SK-N-SH (cell line): ENCODE measurements at regions not wholly inside any gene's neighbourhood (a gene's known extent, or its start where the extent isn't known, plus 50 kb on each side); places are given as distances from the start of the nearest gene placed in this dataset.

Experiments used
- CTCF ChIA-PET: fragments of 300-600, 350-600 bp; formaldehyde crosslinking; extraction: SDS; loops from one replicate; lab custom pipeline; 2021; lab: Yijun Ruan, JAX
- POLR2A ChIA-PET: fragments of 350-600 bp; sonication (Branson Sonifier 250); formaldehyde crosslinking; extraction: SDS; loops from one replicate; lab custom pipeline; 2020; ENCODE audit warnings: antibody characterized with exemption, inconsistent platforms; lab: Yijun Ruan, JAX
- DNase-seq: peaks from one replicate; pipeline ENCODE4 v3.0.0; 2012
- H2AFZ ChIP-seq: fragments of 200-600 bp; sonication (generic); 2 replicates; pipeline ENCODE4 v1.8.1; 2016; ENCODE audit warnings: antibody characterized with exemption, mild to moderate bottlenecking, low read depth
- H3F3A ChIP-seq: fragments of 200-600 bp; sonication (generic); replicated peaks from 2 replicates; pipeline ENCODE3; 2016; ENCODE audit warnings: antibody characterized with exemption, mild to moderate bottlenecking; ENCODE audit not compliant: insufficient read depth
- H3K27ac ChIP-seq, 2 experiments: fragments of 200-500 bp in 1 of 2; fragments of 200-600 bp in 1 of 2; sonication (Bioruptor generic) in 1 of 2; sonication (generic), shearing (Covaris generic) in 1 of 2; 2 replicates each; pipeline versions ENCODE4 v1.5.1 to v1.6.1; 2014 to 2016; ENCODE audit warnings: low read depth in 2 of 2, inconsistent platforms in 1 of 2, low read length in 1 of 2, mild to moderate bottlenecking in 1 of 2, mixed read lengths in 1 of 2
- H3K27me3 ChIP-seq: fragments of 200-600 bp; sonication (generic), shearing (Covaris generic); 2 replicates; pipeline ENCODE4 v1.6.1; 2016; ENCODE audit warnings: mixed run types; ENCODE audit not compliant: insufficient read depth
- H3K36me3 ChIP-seq, 2 experiments: fragments of 200-500 bp in 1 of 2; fragments of 200-600 bp in 1 of 2; sonication (Bioruptor generic) in 1 of 2; sonication (generic) in 1 of 2; replicated peaks in 1 of 2; 2 replicates each; pipeline versions ENCODE3 to v1.5.1; 2014 to 2016; ENCODE audit warnings: low read length in 1 of 2, mild to moderate bottlenecking in 1 of 2; ENCODE audit not compliant: insufficient read depth in 2 of 2, control insufficient read depth in 1 of 2
- H3K4me1 ChIP-seq, 2 experiments: fragments of 200-500 bp in 1 of 2; fragments of 200-600 bp in 1 of 2; sonication (Bioruptor generic) in 1 of 2; sonication (generic), shearing (Covaris generic) in 1 of 2; 2 replicates each; pipeline versions ENCODE4 v1.5.1 to v1.6.1; 2014 to 2016; ENCODE audit warnings: low read depth in 1 of 2, low read length in 1 of 2, mixed run types in 1 of 2; ENCODE audit not compliant: insufficient read depth in 2 of 2, control insufficient read depth in 1 of 2
- H3K4me2 ChIP-seq: fragments of 200-600 bp; sonication (generic), shearing (Covaris generic); 2 replicates; pipeline ENCODE4 v1.6.1; 2017; ENCODE audit warnings: mixed run types
- H3K4me3 ChIP-seq, 2 experiments: fragments of 200-500 bp in 1 of 2; fragments of 200-600 bp in 1 of 2; sonication (Bioruptor generic) in 1 of 2; sonication (generic), shearing (Covaris generic) in 1 of 2; 2 replicates each; pipeline versions ENCODE4 v1.5.1 to v1.8.1; 2014 to 2016; ENCODE audit warnings: low read depth in 2 of 2, inconsistent platforms in 1 of 2, low read length in 1 of 2, mild to moderate bottlenecking in 1 of 2, mixed read lengths in 1 of 2, moderate library complexity in 1 of 2
- H3K79me2 ChIP-seq: fragments of 200-600 bp; sonication (generic); 2 replicates; pipeline ENCODE4 v1.8.1; 2017; ENCODE audit warnings: mild to moderate bottlenecking; ENCODE audit not compliant: insufficient read depth
- H3K9ac ChIP-seq: fragments of 200-600 bp; sonication (generic); 2 replicates; pipeline ENCODE4 v1.6.1; 2017; ENCODE audit warnings: mixed run types
- H3K9me2 ChIP-seq: fragments of 200-600 bp; sonication (generic); 2 replicates; pipeline ENCODE4 v1.6.1; 2017; ENCODE audit warnings: mixed run types
- H3K9me3 ChIP-seq: fragments of 200-600 bp; sonication (generic); 2 replicates; pipeline ENCODE4 v1.6.1; 2017; ENCODE audit warnings: mixed run types, mild to moderate bottlenecking, moderate library complexity
- H4K20me1 ChIP-seq: fragments of 200-600 bp; sonication (generic); 2 replicates; pipeline ENCODE4 v1.6.1; 2017; ENCODE audit warnings: mild to moderate bottlenecking, mixed run types; ENCODE audit not compliant: insufficient read depth
- CHD2 ChIP-seq: fragments of 150-350 bp; IDR thresholded peaks from 2 replicates; pipeline ENCODE4 v1.6.1; 2018; ENCODE audit warnings: low read length; ENCODE audit not compliant: partially characterized antibody
- ELF1 ChIP-seq: IDR thresholded peaks from 2 replicates; pipeline ENCODE4 v1.4.0; 2012
- FOXJ3 ChIP-seq: sonication (generic); formaldehyde crosslinking; IDR thresholded peaks from 2 replicates; pipeline ENCODE4 v1.5.1; 2020; ENCODE audit warnings: mild to moderate bottlenecking, missing genetic modification reagents
- GATA2 ChIP-seq: sonication (generic); formaldehyde crosslinking; IDR thresholded peaks from 2 replicates; pipeline ENCODE4 v1.5.0; 2020; ENCODE audit warnings: mild to moderate bottlenecking, missing genetic modification reagents
- JUND ChIP-seq: IDR thresholded peaks from 2 replicates; pipeline ENCODE4 v1.4.0; 2012
- MEF2A ChIP-seq: IDR thresholded peaks from 2 replicates; pipeline ENCODE4 v1.4.0; 2012; ENCODE audit warnings: low read depth, borderline replicate concordance
- POLR2AphosphoS5 ChIP-seq: IDR thresholded peaks from 2 replicates; pipeline ENCODE4 v1.6.1; 2012; ENCODE audit warnings: low read depth, low read length
- RAD21 ChIP-seq: IDR thresholded peaks from 2 replicates; pipeline ENCODE4 v1.6.1; 2012; ENCODE audit warnings: mild to moderate bottlenecking, low read length
- RCOR1 ChIP-seq: fragments of 150-350 bp; IDR thresholded peaks from 2 replicates; pipeline ENCODE4 v1.6.1; 2017; ENCODE audit warnings: antibody characterized with exemption, low read length
- RXRA ChIP-seq: IDR thresholded peaks from 2 replicates; pipeline ENCODE4 v1.4.0; 2012; ENCODE audit warnings: low read depth, mild to moderate bottlenecking, borderline replicate concordance
- SIN3A ChIP-seq: IDR thresholded peaks from 2 replicates; pipeline ENCODE4 v1.6.1; 2012; ENCODE audit warnings: low read depth, mild to moderate bottlenecking, low read length, moderate library complexity, borderline replicate concordance
- TAF1 ChIP-seq: IDR thresholded peaks from 2 replicates; pipeline ENCODE4 v1.6.1; 2012; ENCODE audit warnings: low read depth, mild to moderate bottlenecking, low read length, moderate library complexity, borderline replicate concordance
- TEAD4 ChIP-seq: IDR thresholded peaks from 2 replicates; pipeline ENCODE4 v1.4.0; 2012; ENCODE audit warnings: mild to moderate bottlenecking, borderline replicate concordance; ENCODE audit not compliant: insufficient read depth
- YY1 ChIP-seq: IDR thresholded peaks from 2 replicates; pipeline ENCODE4 v1.4.0; 2012; ENCODE audit warnings: low read depth, mild to moderate bottlenecking
- WGBS: methylation state at CpG from one replicate; pipeline ENCODE4 v1.1.6; 2017; ENCODE audit warnings: low lambda C conversion rate; 5-methylcytosine and 5-hydroxymethylcytosine counted together
- TF ChIP-seq, protein P1 (sequence below): IDR thresholded peaks from 2 replicates; pipeline ENCODE4 v1.4.0; 2012; ENCODE audit warnings: low read depth, borderline replicate concordance
- TF ChIP-seq, protein P2 (sequence below): IDR thresholded peaks from 2 replicates; pipeline ENCODE4 v1.6.1; 2012; ENCODE audit warnings: mild to moderate bottlenecking, low read depth, low read length, moderate library complexity
- TF ChIP-seq, protein P3 (sequence below): fragments of 150-350 bp; IDR thresholded peaks from 2 replicates; pipeline ENCODE4 v1.6.1; 2017; ENCODE audit warnings: antibody characterized with exemption, low read length, low read depth, borderline replicate concordance
- TF ChIP-seq, protein P4 (sequence below): IDR thresholded peaks from 2 replicates; pipeline ENCODE4 v1.4.0; 2012; ENCODE audit warnings: low read depth
- TF ChIP-seq, protein P5 (sequence below): fragments of 200-600 bp; sonication (generic); IDR thresholded peaks from 2 replicates; pipeline ENCODE4 v1.6.1; 2017; ENCODE audit warnings: antibody characterized with exemption, mild to moderate bottlenecking, moderate library complexity
- TF ChIP-seq, protein P6 (sequence below): fragments of 150-350 bp; IDR thresholded peaks from 2 replicates; pipeline ENCODE4 v1.6.1; 2016; ENCODE audit warnings: mild to moderate bottlenecking, low read depth, low read length
- TF ChIP-seq, protein P7 (sequence below): IDR thresholded peaks from 2 replicates; pipeline ENCODE4; 2012

DNA sequence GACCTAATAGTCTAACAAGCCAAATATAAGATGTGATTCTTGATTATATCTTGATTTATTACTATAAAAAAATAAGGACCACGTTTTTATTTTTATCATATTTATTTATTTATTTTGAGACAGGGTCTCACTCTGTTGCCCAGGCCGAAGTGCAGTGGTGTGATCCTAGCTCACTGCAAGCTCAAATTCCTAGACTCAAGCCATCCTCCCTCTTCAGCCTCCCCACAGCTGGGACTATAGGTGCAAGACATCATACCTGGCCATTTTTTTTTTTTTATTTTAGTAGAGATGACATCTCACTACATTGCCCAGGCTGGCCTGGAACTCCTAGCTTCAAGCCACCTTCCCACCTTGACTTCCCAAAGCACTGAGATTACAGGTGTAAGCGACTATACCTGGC is 61.0 kb upstream of the LARP1 start:
- H3K27ac ChIP-seq, result no peak overlapping the region
- TF ChIP-seq FOXJ3 (no peak), TAF1 (no peak), SIN3A (no peak), RAD21 (no peak), RXRA (no peak), JUND (no peak), POLR2AphosphoS5 (no peak), TEAD4 (no peak), MEF2A (no peak)
- TF ChIP-seq, protein P1, sequence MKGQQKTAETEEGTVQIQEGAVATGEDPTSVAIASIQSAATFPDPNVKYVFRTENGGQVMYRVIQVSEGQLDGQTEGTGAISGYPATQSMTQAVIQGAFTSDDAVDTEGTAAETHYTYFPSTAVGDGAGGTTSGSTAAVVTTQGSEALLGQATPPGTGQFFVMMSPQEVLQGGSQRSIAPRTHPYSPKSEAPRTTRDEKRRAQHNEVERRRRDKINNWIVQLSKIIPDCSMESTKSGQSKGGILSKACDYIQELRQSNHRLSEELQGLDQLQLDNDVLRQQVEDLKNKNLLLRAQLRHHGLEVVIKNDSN, result no peak
- TF ChIP-seq, protein P2, sequence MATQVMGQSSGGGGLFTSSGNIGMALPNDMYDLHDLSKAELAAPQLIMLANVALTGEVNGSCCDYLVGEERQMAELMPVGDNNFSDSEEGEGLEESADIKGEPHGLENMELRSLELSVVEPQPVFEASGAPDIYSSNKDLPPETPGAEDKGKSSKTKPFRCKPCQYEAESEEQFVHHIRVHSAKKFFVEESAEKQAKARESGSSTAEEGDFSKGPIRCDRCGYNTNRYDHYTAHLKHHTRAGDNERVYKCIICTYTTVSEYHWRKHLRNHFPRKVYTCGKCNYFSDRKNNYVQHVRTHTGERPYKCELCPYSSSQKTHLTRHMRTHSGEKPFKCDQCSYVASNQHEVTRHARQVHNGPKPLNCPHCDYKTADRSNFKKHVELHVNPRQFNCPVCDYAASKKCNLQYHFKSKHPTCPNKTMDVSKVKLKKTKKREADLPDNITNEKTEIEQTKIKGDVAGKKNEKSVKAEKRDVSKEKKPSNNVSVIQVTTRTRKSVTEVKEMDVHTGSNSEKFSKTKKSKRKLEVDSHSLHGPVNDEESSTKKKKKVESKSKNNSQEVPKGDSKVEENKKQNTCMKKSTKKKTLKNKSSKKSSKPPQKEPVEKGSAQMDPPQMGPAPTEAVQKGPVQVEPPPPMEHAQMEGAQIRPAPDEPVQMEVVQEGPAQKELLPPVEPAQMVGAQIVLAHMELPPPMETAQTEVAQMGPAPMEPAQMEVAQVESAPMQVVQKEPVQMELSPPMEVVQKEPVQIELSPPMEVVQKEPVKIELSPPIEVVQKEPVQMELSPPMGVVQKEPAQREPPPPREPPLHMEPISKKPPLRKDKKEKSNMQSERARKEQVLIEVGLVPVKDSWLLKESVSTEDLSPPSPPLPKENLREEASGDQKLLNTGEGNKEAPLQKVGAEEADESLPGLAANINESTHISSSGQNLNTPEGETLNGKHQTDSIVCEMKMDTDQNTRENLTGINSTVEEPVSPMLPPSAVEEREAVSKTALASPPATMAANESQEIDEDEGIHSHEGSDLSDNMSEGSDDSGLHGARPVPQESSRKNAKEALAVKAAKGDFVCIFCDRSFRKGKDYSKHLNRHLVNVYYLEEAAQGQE, result no peak
- TF ChIP-seq, protein P3, sequence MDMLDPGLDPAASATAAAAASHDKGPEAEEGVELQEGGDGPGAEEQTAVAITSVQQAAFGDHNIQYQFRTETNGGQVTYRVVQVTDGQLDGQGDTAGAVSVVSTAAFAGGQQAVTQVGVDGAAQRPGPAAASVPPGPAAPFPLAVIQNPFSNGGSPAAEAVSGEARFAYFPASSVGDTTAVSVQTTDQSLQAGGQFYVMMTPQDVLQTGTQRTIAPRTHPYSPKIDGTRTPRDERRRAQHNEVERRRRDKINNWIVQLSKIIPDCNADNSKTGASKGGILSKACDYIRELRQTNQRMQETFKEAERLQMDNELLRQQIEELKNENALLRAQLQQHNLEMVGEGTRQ, result no peak
- TF ChIP-seq, protein P4, sequence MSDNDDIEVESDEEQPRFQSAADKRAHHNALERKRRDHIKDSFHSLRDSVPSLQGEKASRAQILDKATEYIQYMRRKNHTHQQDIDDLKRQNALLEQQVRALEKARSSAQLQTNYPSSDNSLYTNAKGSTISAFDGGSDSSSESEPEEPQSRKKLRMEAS, result no peak
- H3K9ac ChIP-seq, result no peak overlapping the region
- no peaks in the 10 kb centered on the region for H3K4me1 ChIP-seq
- no peaks in the 10 kb centered on the region for H3F3A ChIP-seq
- no peaks in the 10 kb centered on the region for H3K79me2 ChIP-seq
- H3K9me3 ChIP-seq, result no peaks in the 10 kb centered on the region
- H2AFZ ChIP-seq, result no peak overlapping the region
- no peaks in the 10 kb centered on the region for H3K9me2 ChIP-seq
- no peak overlapping the region for H3K4me3 ChIP-seq
- no peak for DNase-seq
- H3K27me3 ChIP-seq, result no peaks in the 10 kb centered on the region
- H3K4me2 ChIP-seq, result no peak overlapping the region
- WGBS, result 82% methylated on average over 3 of the region's 3 CpGs
- ChIA-PET CTCF (interaction anchor here (1.1 to 1.6 kb wide), 2 partner anchors 8 to 173 kb away, joined by 3 read pairs; no protein-coding TSS in a partner anchor), POLR2A (no interaction called here)
- no peaks in the 10 kb centered on the region for H4K20me1 ChIP-seq
- H3K36me3 ChIP-seq, result no peaks in the 10 kb centered on the region

DNA sequence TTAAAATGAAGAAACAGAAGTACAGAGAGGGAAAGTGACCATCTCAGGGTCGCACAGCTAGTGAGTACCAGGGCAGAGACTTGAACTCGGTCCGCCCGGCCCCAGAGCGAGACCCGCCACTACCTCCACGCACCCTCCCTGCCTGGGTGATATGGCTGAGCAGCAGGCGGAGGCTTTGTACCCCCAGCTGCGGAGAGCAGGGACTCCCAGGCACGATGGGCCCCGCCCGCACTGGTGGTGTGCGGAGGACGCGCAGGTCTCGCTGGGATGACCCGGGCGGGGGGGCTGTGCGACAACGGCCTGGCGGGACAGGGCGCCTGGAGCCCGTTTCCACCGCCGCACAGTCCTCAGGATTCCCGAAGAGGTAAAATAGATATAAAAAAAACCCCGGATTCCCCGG is 64.7 kb upstream of the LARP1 start:
- no peaks in the 10 kb centered on the region for H3K27me3 ChIP-seq
- no peak overlapping the region for H3K4me2 ChIP-seq
- H3K9me2 ChIP-seq, result no peaks in the 10 kb centered on the region
- H3K4me1 ChIP-seq, result no peaks in the 10 kb centered on the region
- H3K9me3 ChIP-seq, result peaks cover 5% of the 10 kb centered on the region; the same call in 1 of the 2 replicates
- ChIA-PET POLR2A (no interaction called here), CTCF (no interaction called here)
- H3K36me3 ChIP-seq, result no peaks in the 10 kb centered on the region
- H4K20me1 ChIP-seq, result no peaks in the 10 kb centered on the region
- H3K9ac ChIP-seq, result no peak overlapping the region
- H3F3A ChIP-seq, result no peaks in the 10 kb centered on the region
- no peak for DNase-seq
- WGBS, result 95% methylated on average over 16 of the region's 28 CpGs
- H3K79me2 ChIP-seq, result no peaks in the 10 kb centered on the region
- no peak overlapping the region for H2AFZ ChIP-seq
- H3K27ac ChIP-seq, result no peak overlapping the region
- H3K4me3 ChIP-seq, result no peak overlapping the region
- TF ChIP-seq CHD2 (no peak), RCOR1 (no peak), RAD21 (no peak), YY1 (no peak), ELF1 (no peak), GATA2 (CRISPR knock-in tag) (no peak)
- TF ChIP-seq, protein P5, sequence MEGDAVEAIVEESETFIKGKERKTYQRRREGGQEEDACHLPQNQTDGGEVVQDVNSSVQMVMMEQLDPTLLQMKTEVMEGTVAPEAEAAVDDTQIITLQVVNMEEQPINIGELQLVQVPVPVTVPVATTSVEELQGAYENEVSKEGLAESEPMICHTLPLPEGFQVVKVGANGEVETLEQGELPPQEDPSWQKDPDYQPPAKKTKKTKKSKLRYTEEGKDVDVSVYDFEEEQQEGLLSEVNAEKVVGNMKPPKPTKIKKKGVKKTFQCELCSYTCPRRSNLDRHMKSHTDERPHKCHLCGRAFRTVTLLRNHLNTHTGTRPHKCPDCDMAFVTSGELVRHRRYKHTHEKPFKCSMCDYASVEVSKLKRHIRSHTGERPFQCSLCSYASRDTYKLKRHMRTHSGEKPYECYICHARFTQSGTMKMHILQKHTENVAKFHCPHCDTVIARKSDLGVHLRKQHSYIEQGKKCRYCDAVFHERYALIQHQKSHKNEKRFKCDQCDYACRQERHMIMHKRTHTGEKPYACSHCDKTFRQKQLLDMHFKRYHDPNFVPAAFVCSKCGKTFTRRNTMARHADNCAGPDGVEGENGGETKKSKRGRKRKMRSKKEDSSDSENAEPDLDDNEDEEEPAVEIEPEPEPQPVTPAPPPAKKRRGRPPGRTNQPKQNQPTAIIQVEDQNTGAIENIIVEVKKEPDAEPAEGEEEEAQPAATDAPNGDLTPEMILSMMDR, result no peak
- TF ChIP-seq, protein P6, sequence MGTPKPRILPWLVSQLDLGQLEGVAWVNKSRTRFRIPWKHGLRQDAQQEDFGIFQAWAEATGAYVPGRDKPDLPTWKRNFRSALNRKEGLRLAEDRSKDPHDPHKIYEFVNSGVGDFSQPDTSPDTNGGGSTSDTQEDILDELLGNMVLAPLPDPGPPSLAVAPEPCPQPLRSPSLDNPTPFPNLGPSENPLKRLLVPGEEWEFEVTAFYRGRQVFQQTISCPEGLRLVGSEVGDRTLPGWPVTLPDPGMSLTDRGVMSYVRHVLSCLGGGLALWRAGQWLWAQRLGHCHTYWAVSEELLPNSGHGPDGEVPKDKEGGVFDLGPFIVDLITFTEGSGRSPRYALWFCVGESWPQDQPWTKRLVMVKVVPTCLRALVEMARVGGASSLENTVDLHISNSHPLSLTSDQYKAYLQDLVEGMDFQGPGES, result no peak
- TF ChIP-seq, protein P7, sequence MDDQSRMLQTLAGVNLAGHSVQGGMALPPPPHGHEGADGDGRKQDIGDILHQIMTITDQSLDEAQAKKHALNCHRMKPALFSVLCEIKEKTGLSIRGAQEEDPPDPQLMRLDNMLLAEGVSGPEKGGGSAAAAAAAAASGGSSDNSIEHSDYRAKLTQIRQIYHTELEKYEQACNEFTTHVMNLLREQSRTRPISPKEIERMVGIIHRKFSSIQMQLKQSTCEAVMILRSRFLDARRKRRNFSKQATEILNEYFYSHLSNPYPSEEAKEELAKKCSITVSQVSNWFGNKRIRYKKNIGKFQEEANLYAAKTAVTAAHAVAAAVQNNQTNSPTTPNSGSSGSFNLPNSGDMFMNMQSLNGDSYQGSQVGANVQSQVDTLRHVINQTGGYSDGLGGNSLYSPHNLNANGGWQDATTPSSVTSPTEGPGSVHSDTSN, result no peak
